Gastrocnemius medialis (tissue), 4 donors: ENCODE measurements at regions not wholly inside any gene's neighbourhood (a gene's known extent, or its start where the extent isn't known, plus 50 kb on each side); places are given as distances from the start of the nearest gene placed in this dataset.

Source experiments
- ATAC-seq, 2 donors: fragments of 150-250 bp; one replicate each; pipeline ENCODE4 v1.9.1; 2016
- DNase-seq, 2 donors: peaks; one replicate each; pipeline ENCODE4 v3.0.0-alpha.2; 2019
- H3K27ac ChIP-seq, 4 donors: fragments of 200-600 bp; sonication (generic); 1 replicate in 1 of 4; 2 replicates in 3 of 4; pipeline ENCODE4 v1.5.1; 2016 to 2018; ENCODE audit warnings: mild to moderate bottlenecking in 2 of 4, moderate library complexity in 1 of 4
- H3K27me3 ChIP-seq, 3 donors: fragments of 200-600 bp; sonication (generic) in 2 of 3; 1 replicate in 1 of 3; 2 replicates in 2 of 3; pipeline versions ENCODE4 v1.5.1 to v1.6.0; 2016 to 2019; ENCODE audit warnings: mild to moderate bottlenecking in 1 of 3, moderate library complexity in 1 of 3
- H3K36me3 ChIP-seq, 2 donors: fragments of 200-600 bp; sonication (generic) in 1 of 2; one replicate each; pipeline ENCODE4 v1.5.1; 2017 to 2018
- H3K4me1 ChIP-seq, 2 donors: fragments of 200-600 bp; sonication (generic) in 1 of 2; one replicate each; pipeline ENCODE4 v1.5.1; 2016 to 2017; ENCODE audit warnings: mild to moderate bottlenecking in 2 of 2
- H3K4me3 ChIP-seq, 4 donors: fragments of 200-600 bp; sonication (generic) in 3 of 4; 1 replicate in 1 of 4; 2 replicates in 3 of 4; pipeline ENCODE4 v1.5.1; 2016 to 2019; ENCODE audit warnings: mild to moderate bottlenecking in 2 of 4
- H3K9me3 ChIP-seq, 3 donors: fragments of 200-600 bp; sonication (generic) in 2 of 3; 1 replicate in 1 of 3; 2 replicates in 2 of 3; pipeline ENCODE4 v1.5.1; 2016 to 2019
- POLR2A ChIP-seq, 2 donors: fragments of 450-650 bp; IDR thresholded peaks; one replicate each; pipeline ENCODE4 v1.6.1; 2017; ENCODE audit warnings: antibody characterized with exemption in 2 of 2, mild to moderate bottlenecking in 2 of 2, moderate library complexity in 2 of 2
- in situ Hi-C, 4 donors: fragments of 200-750 bp; cut with MboI; loops; one replicate each; pipeline versions ENCODE4 v1.15.0 to v1.8.0; 2017; ENCODE audit warnings: low sequenced_read_pairs in 4 of 4
- intact Hi-C: fragments of 100-400 bp; cut with DNase I; formaldehyde crosslinking; loops from one replicate; pipeline ENCODE4 v1.15.1; 2023; ENCODE audit warnings: low total_unique reads
- TF ChIP-seq, protein P1 (sequence below), 5 experiments: fragments of 450-650 bp in 3 of 5; fragments of 200-600 bp in 2 of 5; sonication (generic) in 2 of 5; IDR thresholded peaks in 4 of 5; conservative IDR thresholded peaks in 1 of 5; 1 replicate in 4 of 5; 2 replicates in 1 of 5; pipeline ENCODE4 v1.5.1; 2016 to 2019; ENCODE audit warnings: antibody characterized with exemption in 5 of 5, mild to moderate bottlenecking in 3 of 5, moderate library complexity in 3 of 5

DNA sequence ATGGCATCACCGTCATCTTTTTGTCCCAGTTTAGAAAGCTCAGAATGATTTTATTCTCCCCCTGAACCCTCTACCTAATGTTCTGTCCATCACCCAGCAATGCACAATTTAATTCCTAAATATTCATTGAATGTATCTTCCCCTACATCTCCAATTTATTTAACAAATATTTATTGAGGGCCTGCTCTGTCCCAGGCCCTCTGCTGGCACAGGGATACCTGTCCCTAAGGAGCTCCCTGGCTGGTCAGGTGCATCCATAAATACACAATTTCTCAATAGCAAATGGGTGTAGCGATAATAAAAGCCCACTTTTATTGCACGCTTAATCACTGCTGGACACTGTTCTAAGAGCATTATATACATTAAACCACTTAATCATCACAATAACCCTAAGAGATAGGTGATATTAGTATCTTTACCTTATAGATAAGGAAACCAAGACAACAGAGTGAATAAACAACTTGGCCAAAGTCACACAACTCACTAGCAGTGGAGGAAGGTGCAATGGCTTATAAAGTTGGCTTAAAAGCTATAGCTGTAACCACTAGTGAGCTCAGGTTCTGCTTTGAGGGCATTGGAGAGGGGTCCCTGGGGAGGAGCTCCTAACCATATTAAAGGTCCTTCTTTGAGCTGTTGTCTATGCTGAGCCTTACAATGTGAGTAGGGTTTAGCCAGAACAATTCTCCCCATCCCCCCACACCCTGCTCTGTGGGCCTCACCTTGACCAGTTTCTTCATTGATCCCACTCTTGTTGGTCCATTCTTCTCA, 126.3 kb upstream of the JUN start:
- H3K27me3 ChIP-seq = no peaks in the 10 kb centered on the region
- H3K27ac ChIP-seq = no peak overlapping the region
- H3K4me3 ChIP-seq = no peak overlapping the region
- DNase-seq = no peak
- TF ChIP-seq POLR2A (IDR thresholded peaks at IDR 0.05) = no peak
- TF ChIP-seq, protein P1, sequence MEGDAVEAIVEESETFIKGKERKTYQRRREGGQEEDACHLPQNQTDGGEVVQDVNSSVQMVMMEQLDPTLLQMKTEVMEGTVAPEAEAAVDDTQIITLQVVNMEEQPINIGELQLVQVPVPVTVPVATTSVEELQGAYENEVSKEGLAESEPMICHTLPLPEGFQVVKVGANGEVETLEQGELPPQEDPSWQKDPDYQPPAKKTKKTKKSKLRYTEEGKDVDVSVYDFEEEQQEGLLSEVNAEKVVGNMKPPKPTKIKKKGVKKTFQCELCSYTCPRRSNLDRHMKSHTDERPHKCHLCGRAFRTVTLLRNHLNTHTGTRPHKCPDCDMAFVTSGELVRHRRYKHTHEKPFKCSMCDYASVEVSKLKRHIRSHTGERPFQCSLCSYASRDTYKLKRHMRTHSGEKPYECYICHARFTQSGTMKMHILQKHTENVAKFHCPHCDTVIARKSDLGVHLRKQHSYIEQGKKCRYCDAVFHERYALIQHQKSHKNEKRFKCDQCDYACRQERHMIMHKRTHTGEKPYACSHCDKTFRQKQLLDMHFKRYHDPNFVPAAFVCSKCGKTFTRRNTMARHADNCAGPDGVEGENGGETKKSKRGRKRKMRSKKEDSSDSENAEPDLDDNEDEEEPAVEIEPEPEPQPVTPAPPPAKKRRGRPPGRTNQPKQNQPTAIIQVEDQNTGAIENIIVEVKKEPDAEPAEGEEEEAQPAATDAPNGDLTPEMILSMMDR (IDR thresholded peaks at IDR 0.05 in 4 of 5, conservative IDR thresholded peaks at IDR 0.05 in 1 of 5) = no peak
- H3K9me3 ChIP-seq = peaks cover 0 to 2% (median 0%) of the 10 kb centered on the region in 3 donors
- intact Hi-C loops = no loop called here
- ATAC-seq = no peak
- in situ Hi-C loops = loop anchor here in 3 of 4 donors (10.0 kb wide), 2 partner anchors 125 to 385 kb away; partner anchors contain the start of genes JUN (in 2 of the 3) and FGGY (in 1 of the 3)
- H3K36me3 ChIP-seq = no peaks in the 10 kb centered on the region
- H3K4me1 ChIP-seq = peaks cover 9 to 12% of the 10 kb centered on the region in 2 donors

DNA sequence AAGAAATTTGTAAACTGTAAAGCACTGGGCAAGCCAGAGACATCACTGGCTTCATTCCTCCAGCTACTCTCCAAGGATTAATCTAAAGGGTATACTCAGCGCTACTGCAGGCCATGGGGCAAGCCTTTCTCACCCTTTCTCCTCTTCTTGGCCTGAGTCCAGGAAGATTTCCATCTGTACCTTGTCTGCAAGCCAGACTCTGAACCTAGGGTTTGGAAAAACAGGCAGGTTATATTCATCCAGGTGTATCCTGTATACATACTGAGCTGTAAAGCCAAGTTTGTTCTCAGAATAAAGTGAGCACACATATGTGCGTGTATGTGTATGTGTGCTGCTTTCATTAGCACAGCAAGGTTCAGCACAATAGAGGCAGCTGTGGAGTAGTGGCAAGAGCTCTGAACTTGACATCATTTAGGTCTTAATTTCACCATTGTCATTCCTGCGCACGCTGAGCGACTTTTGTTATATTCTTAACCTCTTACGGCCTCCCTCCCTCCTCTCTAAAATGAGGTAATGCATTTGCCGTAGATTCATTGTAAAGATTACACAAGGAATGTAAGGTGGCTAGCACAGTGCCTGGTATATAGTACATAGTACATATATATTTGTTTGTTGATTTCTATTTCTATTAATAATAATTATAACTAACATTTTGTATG, 128.1 kb upstream of the JUN start:
- DNase-seq (no peak), ATAC-seq (no peak)
- no peaks in the 10 kb centered on the region for H3K27me3 ChIP-seq
- no peak overlapping the region for H3K27ac ChIP-seq
- H3K4me1 ChIP-seq = peaks cover 9 to 12% of the 10 kb centered on the region in 2 donors
- TF ChIP-seq POLR2A (IDR thresholded peaks at IDR 0.05) = no peak
- intact Hi-C loops (no loop called here), in situ Hi-C loops (no loop called here)
- no peak overlapping the region for H3K4me3 ChIP-seq
- peaks cover 0 to 3% (median 0%) of the 10 kb centered on the region in 3 donors for H3K9me3 ChIP-seq
- no peaks in the 10 kb centered on the region for H3K36me3 ChIP-seq

DNA sequence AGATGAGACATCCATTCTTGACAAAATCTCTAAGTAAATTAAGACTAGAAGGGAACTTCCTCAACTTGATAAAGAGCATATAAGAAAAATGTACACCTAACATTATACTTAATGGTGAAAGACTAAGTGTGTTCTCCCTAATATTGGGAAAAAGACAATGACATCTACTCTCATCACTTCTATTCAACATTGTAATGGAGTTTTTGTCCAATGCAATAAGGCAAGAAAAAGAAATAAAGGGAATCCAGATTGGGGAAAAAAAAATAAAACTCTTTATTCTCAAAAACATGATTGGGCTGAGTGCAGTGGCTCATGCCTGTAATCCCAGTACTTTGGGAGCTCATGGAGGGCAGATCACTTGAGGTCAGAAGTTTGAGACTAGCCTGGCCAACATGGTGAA, 131.1 kb upstream of the JUN start:
- Histone ChIP-seq H3K4me1 (no peaks in the 10 kb centered on the region), H3K9me3 (peaks cover 0 to 3% (median 0%) of the 10 kb centered on the region in 3 donors), H3K4me3 (no peak overlapping the region), H3K27ac (no peak overlapping the region), H3K27me3 (no peaks in the 10 kb centered on the region), H3K36me3 (no peaks in the 10 kb centered on the region)
- intact Hi-C loops (no loop called here), in situ Hi-C loops (no loop called here)
- DNase-seq (no peak), ATAC-seq (no peak)
- TF ChIP-seq POLR2A (IDR thresholded peaks at IDR 0.05) = no peak
- TF ChIP-seq, protein P1 (IDR thresholded peaks at IDR 0.05 in 4 of 5, conservative IDR thresholded peaks at IDR 0.05 in 1 of 5) = no peak

DNA sequence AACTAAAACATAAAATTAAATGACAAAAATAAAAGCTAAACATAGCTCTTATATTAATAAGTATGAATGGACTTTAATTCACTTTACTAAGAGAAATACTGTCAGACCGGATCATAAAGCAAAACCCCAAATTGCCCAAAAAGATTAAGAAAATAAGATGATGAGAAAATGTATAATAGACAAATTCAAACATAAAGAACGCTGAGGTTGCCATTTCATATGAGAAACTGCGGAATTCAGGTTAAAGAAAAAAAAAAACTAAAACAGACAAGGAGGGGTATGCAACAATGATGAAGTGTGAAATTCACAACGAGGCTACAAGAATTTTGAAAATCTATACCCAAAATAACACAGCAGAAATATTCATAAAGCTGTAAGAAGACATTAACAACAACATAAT, 133.6 kb upstream of the JUN start:
- ATAC-seq = no peak

More for the DNA sequence above, 133.6 kb upstream of the JUN start:
- H3K27me3 ChIP-seq = no peaks in the 10 kb centered on the region
- intact Hi-C loops = no loop called here
- H3K27ac ChIP-seq = no peak overlapping the region
- in situ Hi-C loops = no loop called here
- peaks cover 5 to 8% of the 10 kb centered on the region in 2 donors for H3K4me1 ChIP-seq
- H3K36me3 ChIP-seq = no peaks in the 10 kb centered on the region
- no peak overlapping the region for H3K4me3 ChIP-seq
- TF ChIP-seq, protein P1 (IDR thresholded peaks at IDR 0.05 in 4 of 5, conservative IDR thresholded peaks at IDR 0.05 in 1 of 5) = no peak
- TF ChIP-seq POLR2A (IDR thresholded peaks at IDR 0.05) = no peak
- peaks cover 0 to 3% (median 0%) of the 10 kb centered on the region in 3 donors for H3K9me3 ChIP-seq
- no peak for DNase-seq
